ENCODE measurements at regions not wholly inside any gene's neighbourhood (a gene's known extent, or its start where the extent isn't known, plus 50 kb on each side); places are given as distances from the start of the nearest gene placed in this dataset.

DNA sequence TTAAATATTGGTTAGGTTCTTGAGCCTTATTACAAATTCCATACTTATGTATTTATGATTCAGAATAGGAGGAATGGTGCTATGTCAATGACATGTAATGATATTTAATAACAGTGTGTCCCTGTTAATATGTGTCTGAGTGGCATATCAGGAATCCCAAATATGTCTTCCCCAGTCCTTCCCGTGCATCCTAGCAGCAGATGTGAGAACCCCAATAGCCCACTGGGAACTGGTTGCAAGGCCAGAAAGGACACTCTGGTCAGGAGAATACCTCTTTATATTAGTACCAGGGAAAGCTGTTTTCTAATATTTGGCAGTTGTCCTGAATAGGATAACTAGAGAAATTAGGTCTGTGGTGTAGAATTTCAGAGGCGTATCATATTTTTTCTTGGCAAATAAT lies 159.1 kb upstream of the PDE7B start:
- H3K23ac ChIP-seq (ENCODE audit: insufficient read length): no peak overlapping the region

More for the DNA sequence above, 159.1 kb upstream of the PDE7B start:
- no peak overlapping the region for H2BK15ac ChIP-seq (ENCODE audit: low read length)
- no peak overlapping the region for H3K27ac ChIP-seq (ENCODE audit: low read depth, low read length)
- H3K4me1 ChIP-seq (replicated peaks in 1 of 4; ENCODE audit: control insufficient read depth in 3 of 4, insufficient read depth in 4 of 4, low read length in 3 of 4): no peaks in the 10 kb centered on the region
- no peak overlapping the region for H4K8ac ChIP-seq (ENCODE audit: extremely low read depth, insufficient read depth, low read length)
- H3K4me2 ChIP-seq (ENCODE audit: insufficient read depth in 1 of 2, low read depth in 2 of 2, low read length in 2 of 2): no peak overlapping the region
- DNase-seq (ENCODE audit: low read depth in 1 of 2, low spot score in 2 of 2) (no peak), FAIRE-seq (no peak)
- 98% methylated on average over 2 of the region's 2 CpGs; no CpG with 5 or more reads in 1 of the 2 experiments for WGBS, 2 experiments (ENCODE audit: extremely low coverage in 1 of 2, insufficient coverage in 1 of 2, insufficient read length in 1 of 2, insufficient replicate concordance in 2 of 2, low coverage in 1 of 2, low lambda C conversion rate in 2 of 2, missing lambda C conversion rate in 1 of 2)
- no peak overlapping the region for H3K4ac ChIP-seq (replicated peaks; ENCODE audit: insufficient read length, low read depth, low read length)
- H3K4me3 ChIP-seq (ENCODE audit: extremely low read depth in 1 of 4, insufficient read depth in 2 of 4, low read depth in 3 of 4, low read length in 4 of 4): no peak overlapping the region
- no peaks in the 10 kb centered on the region for H3K79me2 ChIP-seq (ENCODE audit: control insufficient read depth in 1 of 2, insufficient read depth in 2 of 2, low read length in 2 of 2)
- no peaks in the 10 kb centered on the region for H4K20me1 ChIP-seq (replicated peaks in 1 of 2; ENCODE audit: control insufficient read depth in 1 of 2, insufficient read depth in 2 of 2, low read length in 2 of 2)
- H2BK20ac ChIP-seq (ENCODE audit: low read length): no peak overlapping the region
- H2BK12ac ChIP-seq (ENCODE audit: low read depth, low read length): no peak overlapping the region
- CTCF ChIA-PET (ENCODE audit: partially characterized antibody): no interaction called here
- no peak overlapping the region for H2AFZ ChIP-seq (ENCODE audit: low read length)
- no peak overlapping the region for H4K91ac ChIP-seq (replicated peaks; ENCODE audit: insufficient read length, low read length)
- no peak overlapping the region for H2AK5ac ChIP-seq (ENCODE audit: low read depth, low read length)
- H3K79me1 ChIP-seq (ENCODE audit: low read depth, low read length): no peaks in the 10 kb centered on the region
- H3K14ac ChIP-seq (ENCODE audit: insufficient read length): no peak overlapping the region
- no peak overlapping the region for H2BK120ac ChIP-seq (replicated peaks; ENCODE audit: low read depth, low read length)
- no peaks in the 10 kb centered on the region for H3K27me3 ChIP-seq (replicated peaks in 1 of 4; ENCODE audit: control insufficient read depth in 3 of 4, extremely low read depth in 1 of 4, insufficient read depth in 3 of 4, low read length in 3 of 4)
- H3K9me3 ChIP-seq (ENCODE audit: insufficient read depth in 2 of 2, low read depth in 1 of 2, low read length in 1 of 2): no peaks in the 10 kb centered on the region
- H3K23me2 ChIP-seq (ENCODE audit: low read depth, low read length): no peaks in the 10 kb centered on the region; the same call in 1 of the 2 replicates
- H3K56ac ChIP-seq (replicated peaks; ENCODE audit: insufficient read length, low read depth, low read length): no peak overlapping the region
- no peak overlapping the region for H4K5ac ChIP-seq (ENCODE audit: insufficient read length, low read depth, low read length)
- POLR2A ChIA-PET (ENCODE audit: partially characterized antibody): no interaction called here
- H3K36me3 ChIP-seq (ENCODE audit: control insufficient read depth in 2 of 4, insufficient read depth in 4 of 4, low read length in 3 of 4): no peaks in the 10 kb centered on the region
- no peak overlapping the region for H2BK5ac ChIP-seq (ENCODE audit: low read depth, low read length)
- H3K9ac ChIP-seq (replicated peaks in 1 of 4; ENCODE audit: extremely low read depth in 1 of 4, low read depth in 3 of 4, low read length in 3 of 4): no peak overlapping the region
- no peak overlapping the region for H3K18ac ChIP-seq (ENCODE audit: extremely low read depth, low read length)
- TF ChIP-seq RFX5 (IDR thresholded peaks at IDR 0.05; ENCODE audit: borderline replicate concordance, low read depth, low read length): no peak
- TF ChIP-seq CHD2 (IDR thresholded peaks at IDR 0.05; ENCODE audit: low read length): no peak
- no peak for TF ChIP-seq RNF2 (IDR thresholded peaks at IDR 0.05; ENCODE audit: borderline replicate concordance, low read depth, low read length, missing control alignments, poor library complexity, severe bottlenecking)
- TF ChIP-seq EP300 (IDR thresholded peaks at IDR 0.05; ENCODE audit: borderline replicate concordance in 1 of 2, low read depth in 2 of 2, low read length in 2 of 2): no peak
- no peak for TF ChIP-seq TAF1 (IDR thresholded peaks at IDR 0.05; ENCODE audit: low read depth, low read length)
- TF ChIP-seq RBBP5 (IDR thresholded peaks at IDR 0.05; ENCODE audit: borderline replicate concordance, low read depth, low read length): no peak
- TF ChIP-seq, protein P1, sequence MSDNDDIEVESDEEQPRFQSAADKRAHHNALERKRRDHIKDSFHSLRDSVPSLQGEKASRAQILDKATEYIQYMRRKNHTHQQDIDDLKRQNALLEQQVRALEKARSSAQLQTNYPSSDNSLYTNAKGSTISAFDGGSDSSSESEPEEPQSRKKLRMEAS (IDR thresholded peaks at IDR 0.05): no peak
- TF ChIP-seq KDM1A (IDR thresholded peaks at IDR 0.05; ENCODE audit: borderline replicate concordance, low read length): no peak
- TF ChIP-seq SP4 (IDR thresholded peaks at IDR 0.05; ENCODE audit: low read length): no peak
- no peak for TF ChIP-seq SP1 (IDR thresholded peaks at IDR 0.05; ENCODE audit: low read depth, low read length)
- no peak for TF ChIP-seq BRCA1 (IDR thresholded peaks at IDR 0.05; ENCODE audit: low read depth, low read length)
- TF ChIP-seq, protein P2, sequence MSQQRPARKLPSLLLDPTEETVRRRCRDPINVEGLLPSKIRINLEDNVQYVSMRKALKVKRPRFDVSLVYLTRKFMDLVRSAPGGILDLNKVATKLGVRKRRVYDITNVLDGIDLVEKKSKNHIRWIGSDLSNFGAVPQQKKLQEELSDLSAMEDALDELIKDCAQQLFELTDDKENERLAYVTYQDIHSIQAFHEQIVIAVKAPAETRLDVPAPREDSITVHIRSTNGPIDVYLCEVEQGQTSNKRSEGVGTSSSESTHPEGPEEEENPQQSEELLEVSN (IDR thresholded peaks at IDR 0.05): no peak
